ENCODE measurements at regions not wholly inside any gene's neighbourhood (a gene's known extent, or its start where the extent isn't known, plus 50 kb on each side); places are given as distances from the start of the nearest gene placed in this dataset.

GRCh38 chr12:71297930-71298329 is 140.1 kb upstream of the TSPAN8 start:
- no peaks in the 10 kb centered on the region for H3K27me3 ChIP-seq
- no peaks in the 10 kb centered on the region for H3K4me1 ChIP-seq
- ATAC-seq: no peak
- H3K4me3 ChIP-seq: no peak overlapping the region
- intact Hi-C loops (cut with DNase I): no loop called here
- no peaks in the 10 kb centered on the region for H3K9me3 ChIP-seq
- TF ChIP-seq CTCF (IDR thresholded peaks at IDR 0.05): no peak
- no peak for DNase-seq
- H3K36me3 ChIP-seq: no peaks in the 10 kb centered on the region
- no peak overlapping the region for H3K27ac ChIP-seq

GRCh38 chr12:71295953-71296352 is 138.2 kb upstream of the TSPAN8 start:
- no peaks in the 10 kb centered on the region for H3K36me3 ChIP-seq
- H3K4me1 ChIP-seq: no peaks in the 10 kb centered on the region
- TF ChIP-seq CTCF (IDR thresholded peaks at IDR 0.05): no peak
- peaks cover 0 to 16% (median 0%) of the 10 kb centered on the region in 11 donors for H3K9me3 ChIP-seq
- no peak overlapping the region for H3K4me3 ChIP-seq
- ATAC-seq (no peak), DNase-seq (no peak)
- 72 to 84% methylated on average over 1 of the region's 1 CpG for WGBS, 2 donors
- no peaks in the 10 kb centered on the region for H3K27me3 ChIP-seq
- intact Hi-C loops (cut with DNase I): no loop called here
- no peak overlapping the region for H3K27ac ChIP-seq

GRCh38 chr12:71291746-71292145 is 133.9 kb upstream of the TSPAN8 start:
- Histone ChIP-seq H3K4me3 (no peak overlapping the region), H3K36me3 (no peaks in the 10 kb centered on the region), H3K4me1 (no peaks in the 10 kb centered on the region), H3K9me3 (peaks cover 0 to 16% (median 0%) of the 10 kb centered on the region in 11 donors), H3K27ac (no peak overlapping the region), H3K27me3 (no peaks in the 10 kb centered on the region)
- intact Hi-C loops (cut with DNase I): loop anchor here in 1 of 10 donors (2.0 kb wide), 1 partner anchor 59 kb away; no protein-coding TSS in a partner anchor
- no peak for TF ChIP-seq CTCF (IDR thresholded peaks at IDR 0.05)
- no peak for ATAC-seq
- 90 to 95% methylated on average over 2 of the region's 2 CpGs for WGBS, 2 donors
- no peak for DNase-seq

GRCh38 chr12:71283883-71284282 is 126.1 kb upstream of the TSPAN8 start:
- Histone ChIP-seq H3K27ac (no peak overlapping the region), H3K36me3 (no peaks in the 10 kb centered on the region), H3K27me3 (no peaks in the 10 kb centered on the region), H3K4me1 (no peaks in the 10 kb centered on the region), H3K9me3 (no peaks in the 10 kb centered on the region), H3K4me3 (no peak overlapping the region)
- 93 to 94% methylated on average over 1 of the region's 1 CpG for WGBS, 2 donors
- intact Hi-C loops (cut with DNase I): no loop called here
- no peak for TF ChIP-seq CTCF (IDR thresholded peaks at IDR 0.05)
- DNase-seq (no peak), ATAC-seq (no peak)

- intact Hi-C loops (cut with DNase I): no loop called here
- WGBS, 2 donors: 77 to 84% methylated on average over 5 of the region's 5 CpGs
- no peak for ATAC-seq
Observed at GRCh38 chr12:71282925-71283324, 125.1 kb upstream of the TSPAN8 start.

More at GRCh38 chr12:71282925-71283324, 125.1 kb upstream of the TSPAN8 start:
- no peak for TF ChIP-seq CTCF (IDR thresholded peaks at IDR 0.05)
- no peaks in the 10 kb centered on the region for H3K9me3 ChIP-seq
- H3K27ac ChIP-seq: no peak overlapping the region
- no peaks in the 10 kb centered on the region for H3K27me3 ChIP-seq
- H3K36me3 ChIP-seq: no peaks in the 10 kb centered on the region
- H3K4me3 ChIP-seq: no peak overlapping the region
- DNase-seq: no peak
- no peaks in the 10 kb centered on the region for H3K4me1 ChIP-seq
